Natural killer cell treated with Interleukin-12 subunit alpha and Interleukin-12 subunit beta and Interleukin-15 and Interleukin-18, amount 100 ng/mL, for 72 hours (primary cell): ENCODE measurements at regions not wholly inside any gene's neighbourhood (a gene's known extent, or its start where the extent isn't known, plus 50 kb on each side); places are given as distances from the start of the nearest gene placed in this dataset.
"Not testable (repeated sequence)": the region's sequence is repeated elsewhere in the genome, so short reads cannot be mapped to it uniquely, and the experiment has no call there.

ENCODE experiments used
- ATAC-seq, 2 donors: fragments of 150-1000 bp; cut with Tn5 transposase in 1 of 2; sonication (Bioruptor Pico), chemical (Tn5 transposase) in 1 of 2; 2 replicates each; pipeline ENCODE4 v1.10.0; 2021
- DNase-seq: peaks from one replicate; pipeline ENCODE4 v3.0.0; 2022; ENCODE audit warnings: low spot score
- H3K27ac Mint-ChIP-seq, 2 donors: 1 replicate in 1 of 2; 2 replicates in 1 of 2; pipeline ENCODE4 v1.8.0; 2022; ENCODE audit warnings: mixed read lengths in 2 of 2, mild to moderate bottlenecking in 1 of 2, moderate library complexity in 1 of 2
- H3K27me3 Mint-ChIP-seq, 2 donors: 1 replicate in 1 of 2; 2 replicates in 1 of 2; pipeline ENCODE4 v1.8.0; 2022; ENCODE audit warnings: mixed read lengths in 2 of 2
- H3K36me3 Mint-ChIP-seq: one replicate; pipeline ENCODE4 v1.8.0; 2022; ENCODE audit warnings: mixed read lengths
- H3K4me1 Mint-ChIP-seq, 2 donors: 1 replicate in 1 of 2; 2 replicates in 1 of 2; pipeline ENCODE4 v1.8.0; 2022; ENCODE audit warnings: low read depth in 2 of 2, mixed read lengths in 2 of 2, mild to moderate bottlenecking in 1 of 2
- H3K4me3 Mint-ChIP-seq: one replicate; pipeline ENCODE4 v1.8.0; 2022; ENCODE audit warnings: mixed read lengths
- H3K9me3 Mint-ChIP-seq: 2 replicates; pipeline ENCODE4 v1.8.0; 2022; ENCODE audit warnings: mixed read lengths

DNA sequence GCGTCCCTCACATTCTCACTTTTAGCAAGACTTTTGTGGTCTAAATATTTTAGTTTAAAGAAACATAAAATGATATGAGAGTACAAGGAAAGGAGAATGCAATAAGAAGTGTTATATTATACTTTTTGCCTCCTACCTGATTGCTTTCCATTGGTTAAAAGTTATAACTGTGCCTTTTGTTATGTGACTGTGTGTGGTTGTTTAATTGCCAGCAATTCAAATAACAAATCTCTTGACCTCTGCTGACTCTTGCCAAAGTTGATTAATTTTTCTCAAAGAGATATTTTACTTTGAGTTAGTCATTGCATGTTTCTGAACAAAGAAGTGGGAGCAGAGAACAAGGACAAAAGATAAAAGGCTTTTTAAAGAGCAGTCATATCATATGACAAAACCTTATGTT is 599.5 kb downstream of the SUCLG1 start:
- Mint-ChIP-seq H3K27me3 (no peaks in the 10 kb centered on the region), H3K4me1 (no peaks in the 10 kb centered on the region), H3K4me3 (no peak overlapping the region), H3K36me3 (no peaks in the 10 kb centered on the region), H3K27ac (no peak overlapping the region), H3K9me3 (peaks cover 3% of the 10 kb centered on the region)
- ATAC-seq (no peak), DNase-seq (no peak)

DNA sequence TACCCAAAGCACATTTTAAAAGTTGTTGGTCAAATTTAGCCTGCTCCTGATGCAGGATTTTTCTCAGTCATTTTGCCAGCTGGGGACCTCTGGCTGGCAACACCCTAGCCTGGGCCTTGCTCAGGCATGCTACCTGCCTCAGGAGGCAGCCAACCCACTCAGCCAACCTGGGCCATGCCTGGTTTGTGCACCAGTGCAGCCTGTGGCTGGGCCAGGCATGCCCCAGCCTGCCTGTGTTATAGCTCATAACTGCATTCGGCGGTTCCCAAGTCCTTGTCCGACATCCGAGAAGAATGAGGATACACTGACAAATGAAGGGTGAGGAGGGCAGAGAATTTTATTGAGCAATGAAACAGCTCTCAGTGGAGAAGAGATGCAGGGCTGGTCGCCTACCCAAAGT is 608.0 kb downstream of the SUCLG1 start:
- no peak overlapping the region for H3K27ac Mint-ChIP-seq

DNA sequence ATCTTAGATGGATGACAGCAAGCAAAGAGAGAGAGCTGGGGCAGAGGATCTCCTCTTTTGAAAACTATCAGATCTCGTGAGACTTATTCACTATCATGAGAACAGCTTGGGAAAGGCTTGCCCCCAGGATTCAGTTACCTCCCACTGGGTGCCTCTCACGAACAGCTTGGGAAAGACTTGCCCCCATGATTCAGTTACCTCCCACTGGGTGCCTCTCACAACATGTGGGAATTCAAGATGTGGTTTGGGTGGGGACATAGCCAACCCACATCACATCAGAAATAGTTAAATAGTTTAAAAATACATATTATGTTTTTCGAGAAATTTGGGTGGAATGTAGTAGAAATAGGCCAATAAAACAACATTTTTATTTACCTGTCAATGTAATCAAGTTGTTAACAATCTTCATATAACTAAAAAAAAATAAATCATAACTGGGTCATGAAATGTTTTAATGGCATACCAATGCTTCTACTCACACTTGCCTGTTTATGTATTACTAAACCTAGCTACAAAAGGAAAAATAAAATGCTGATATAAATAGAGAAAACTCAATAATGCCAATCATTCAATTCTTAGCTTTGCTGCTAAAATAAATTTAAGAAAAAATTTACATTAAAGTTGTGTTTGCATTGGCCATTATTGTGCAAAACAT is 608.9 kb downstream of the SUCLG1 start:
- Mint-ChIP-seq H3K4me1 (no peaks in the 10 kb centered on the region), H3K27ac (no peak overlapping the region), H3K27me3 (no peaks in the 10 kb centered on the region), H3K4me3 (no peak overlapping the region), H3K36me3 (no peaks in the 10 kb centered on the region), H3K9me3 (no peaks in the 10 kb centered on the region)
- DNase-seq (no peak), ATAC-seq (no peak)

More for the DNA sequence above, 608.0 kb downstream of the SUCLG1 start:
- DNase-seq (no peak), ATAC-seq (no peak)
- H3K4me3 Mint-ChIP-seq, result no peak overlapping the region
- H3K4me1 Mint-ChIP-seq, result no peaks in the 10 kb centered on the region
- no peaks in the 10 kb centered on the region for H3K36me3 Mint-ChIP-seq
- no peaks in the 10 kb centered on the region for H3K9me3 Mint-ChIP-seq
- H3K27me3 Mint-ChIP-seq, result no peaks in the 10 kb centered on the region

DNA sequence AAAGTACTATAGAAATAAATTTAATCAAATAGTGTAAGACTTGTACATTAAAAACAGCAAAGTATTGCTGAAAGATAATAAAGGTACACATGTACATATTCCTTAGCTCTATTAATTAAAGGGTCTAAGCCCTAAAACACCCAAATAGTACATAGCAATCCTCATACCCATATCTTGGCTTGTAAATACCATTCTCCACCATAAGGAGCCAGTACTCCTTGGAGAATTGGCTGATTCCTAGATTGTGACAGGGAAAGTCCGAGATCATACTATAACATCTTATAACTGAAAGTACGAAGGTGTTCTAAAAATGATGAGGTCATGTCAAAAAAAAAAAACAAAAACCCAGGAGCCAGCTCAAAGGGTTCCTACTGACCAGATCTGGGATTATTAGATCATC is 614.6 kb downstream of the SUCLG1 start:
- ATAC-seq (no peak), DNase-seq (no peak)
- H3K36me3 Mint-ChIP-seq, result no peaks in the 10 kb centered on the region
- H3K4me1 Mint-ChIP-seq, result no peaks in the 10 kb centered on the region
- no peaks in the 10 kb centered on the region for H3K27me3 Mint-ChIP-seq
- no peak overlapping the region for H3K4me3 Mint-ChIP-seq
- no peaks in the 10 kb centered on the region for H3K9me3 Mint-ChIP-seq
- H3K27ac Mint-ChIP-seq, result no peak overlapping the region

DNA sequence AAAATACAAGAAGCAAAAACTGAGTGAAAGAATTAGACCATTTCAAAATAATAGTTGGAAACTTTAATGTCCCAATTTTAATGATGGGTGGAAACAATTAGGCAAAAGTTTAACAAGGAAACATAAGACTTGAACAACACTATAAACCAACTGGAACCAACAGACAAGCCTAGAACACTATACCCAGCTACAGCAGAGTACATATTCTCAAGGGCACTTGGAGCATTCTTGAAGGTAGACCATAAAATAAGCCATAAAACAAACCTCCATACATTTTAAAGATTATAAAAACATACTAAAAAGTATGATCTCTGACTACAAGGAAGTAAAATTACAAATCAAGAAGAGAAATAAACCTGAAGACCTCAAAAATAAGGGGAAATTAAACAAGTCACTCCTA is 616.7 kb downstream of the SUCLG1 start:
- ATAC-seq, result no peak

DNA sequence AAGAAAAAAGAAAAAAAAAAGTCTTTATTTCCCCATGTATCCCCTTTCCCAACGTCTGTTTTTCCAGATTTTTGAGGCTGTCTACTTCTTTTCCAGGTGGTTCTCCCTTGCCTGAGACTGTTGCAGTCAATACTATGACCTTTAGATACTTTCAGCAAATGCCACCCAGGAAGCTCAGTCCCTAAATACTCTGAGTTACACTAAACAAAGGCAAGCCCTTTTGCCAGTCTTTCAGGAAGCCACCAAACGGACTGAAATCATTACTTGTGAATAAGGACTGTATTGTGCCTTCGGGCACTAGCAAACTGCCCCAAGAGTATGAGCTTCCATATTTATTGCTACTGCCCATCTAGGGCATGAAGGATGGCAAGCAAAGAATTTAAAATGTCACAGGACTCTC is 621.3 kb downstream of the SUCLG1 start:
- H3K27ac Mint-ChIP-seq, result no peak overlapping the region
- no peak overlapping the region for H3K4me3 Mint-ChIP-seq
- H3K9me3 Mint-ChIP-seq, result peaks cover 8% of the 10 kb centered on the region
- H3K36me3 Mint-ChIP-seq, result no peaks in the 10 kb centered on the region
- no peak for DNase-seq
- ATAC-seq, result no peak
- no peaks in the 10 kb centered on the region for H3K4me1 Mint-ChIP-seq
- no peaks in the 10 kb centered on the region for H3K27me3 Mint-ChIP-seq

More for the DNA sequence above, 616.7 kb downstream of the SUCLG1 start:
- Mint-ChIP-seq H3K36me3 (no peaks in the 10 kb centered on the region), H3K27ac (no peak overlapping the region), H3K27me3 (no peaks in the 10 kb centered on the region), H3K4me1 (no peaks in the 10 kb centered on the region), H3K4me3 (no peak overlapping the region), H3K9me3 (peaks cover 5% of the 10 kb centered on the region)
- no peak for DNase-seq

DNA sequence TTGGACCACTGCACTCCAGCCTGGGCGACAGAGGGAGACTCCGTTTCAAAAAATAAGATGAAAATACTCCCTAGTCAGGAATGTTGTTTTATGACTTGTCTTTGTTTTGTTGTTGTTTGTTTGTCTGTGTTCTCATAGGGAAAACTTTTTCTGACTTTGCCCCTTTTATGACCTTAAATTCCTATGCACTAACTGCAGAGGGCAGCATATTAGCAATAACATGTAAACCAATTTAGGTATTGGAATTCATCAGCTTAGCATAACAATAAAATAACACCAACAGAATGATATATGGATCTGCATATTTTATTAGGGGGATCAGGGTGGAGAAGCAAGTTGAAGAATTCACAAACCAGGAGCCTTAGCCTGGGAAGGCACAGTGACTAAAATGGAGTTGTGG is 631.5 kb downstream of the SUCLG1 start:
- ATAC-seq (no peak), DNase-seq (no peak)
- Mint-ChIP-seq H3K27ac (no peak overlapping the region), H3K4me3 (no peak overlapping the region), H3K36me3 (no peaks in the 10 kb centered on the region), H3K4me1 (no peaks in the 10 kb centered on the region), H3K27me3 (no peaks in the 10 kb centered on the region), H3K9me3 (peaks cover 2% of the 10 kb centered on the region)

DNA sequence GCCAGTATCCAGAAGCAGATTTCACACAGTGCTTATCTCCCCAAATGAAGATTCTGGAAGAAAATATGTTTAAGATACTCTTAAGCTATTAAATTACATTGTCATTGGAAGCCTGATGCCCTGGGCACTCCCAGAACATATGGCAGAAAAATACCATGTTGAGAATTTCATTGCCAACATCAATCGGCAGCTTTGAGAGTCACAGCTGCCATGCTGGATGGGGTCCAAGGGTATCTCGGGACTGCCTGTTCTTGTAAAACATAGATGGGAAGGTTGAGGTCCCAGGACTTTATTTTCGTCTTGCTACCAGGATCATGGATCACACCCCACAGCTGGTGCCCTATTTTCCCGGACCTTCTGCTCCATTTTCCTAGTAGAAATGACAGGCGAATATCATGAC is 632.5 kb downstream of the SUCLG1 start:
- DNase-seq (no peak), ATAC-seq (no peak)
- Mint-ChIP-seq H3K27ac (no peak overlapping the region), H3K36me3 (peaks cover 6% of the 10 kb centered on the region), H3K4me3 (no peak overlapping the region), H3K9me3 (peaks cover 10% of the 10 kb centered on the region), H3K27me3 (peaks cover 0 to 8% of the 10 kb centered on the region in 2 donors), H3K4me1 (no peaks in the 10 kb centered on the region)

DNA sequence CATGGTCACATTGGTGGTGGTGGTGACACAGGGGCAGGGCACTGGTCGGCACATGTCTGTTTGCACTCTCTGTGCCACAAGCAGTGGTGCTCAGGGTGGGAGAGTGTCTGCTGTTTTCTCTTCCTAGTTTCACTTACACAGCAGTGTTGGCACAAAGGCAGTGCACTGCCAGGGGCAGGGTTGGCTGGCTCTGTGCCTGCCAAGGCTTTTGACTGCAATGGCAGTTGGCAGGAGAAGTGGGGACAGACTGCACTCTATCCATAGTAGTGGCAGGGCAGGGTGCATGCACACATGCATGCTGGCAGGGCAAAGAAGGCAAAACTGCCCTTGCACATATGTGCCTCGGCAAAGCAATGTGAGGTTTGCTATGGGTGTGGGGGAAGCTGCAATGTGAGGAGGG is 635.9 kb downstream of the SUCLG1 start:
- peaks cover 10% of the 10 kb centered on the region for H3K9me3 Mint-ChIP-seq
- H3K27ac Mint-ChIP-seq, result no peak overlapping the region
- ATAC-seq (peak in 1 of 2 donors; percentile 31), DNase-seq (no peak)
- H3K4me1 Mint-ChIP-seq, result no peaks in the 10 kb centered on the region
- no peak overlapping the region for H3K4me3 Mint-ChIP-seq
- H3K27me3 Mint-ChIP-seq, result peaks cover 0 to 8% of the 10 kb centered on the region in 2 donors
- peaks cover 6% of the 10 kb centered on the region for H3K36me3 Mint-ChIP-seq

DNA sequence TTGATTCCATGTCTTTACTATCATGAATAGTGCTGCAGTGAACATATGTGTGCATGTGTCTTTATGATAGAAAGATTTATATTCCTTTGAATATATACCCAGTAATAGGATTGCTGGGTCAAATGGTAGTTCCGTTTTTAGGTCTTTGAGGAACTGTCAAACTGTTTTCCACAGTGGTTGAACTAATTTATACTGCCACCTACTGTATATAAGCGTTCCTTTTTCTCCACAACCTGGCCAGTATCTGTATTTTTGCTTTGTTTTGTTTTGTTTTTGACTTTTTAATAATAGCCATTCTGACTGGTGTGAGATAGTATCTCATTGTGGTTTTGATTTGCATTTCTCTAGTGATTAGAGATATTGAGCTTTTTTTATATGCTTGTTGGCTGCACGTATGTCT is 641.6 kb downstream of the SUCLG1 start:
- Mint-ChIP-seq H3K4me1 (no peaks in the 10 kb centered on the region), H3K4me3 (no peak overlapping the region), H3K27me3 (peaks cover 0 to 7% of the 10 kb centered on the region in 2 donors), H3K27ac (no peak overlapping the region), H3K9me3 (peaks cover 8% of the 10 kb centered on the region), H3K36me3 (peaks cover 6% of the 10 kb centered on the region)
- ATAC-seq (no peak), DNase-seq (no peak)

DNA sequence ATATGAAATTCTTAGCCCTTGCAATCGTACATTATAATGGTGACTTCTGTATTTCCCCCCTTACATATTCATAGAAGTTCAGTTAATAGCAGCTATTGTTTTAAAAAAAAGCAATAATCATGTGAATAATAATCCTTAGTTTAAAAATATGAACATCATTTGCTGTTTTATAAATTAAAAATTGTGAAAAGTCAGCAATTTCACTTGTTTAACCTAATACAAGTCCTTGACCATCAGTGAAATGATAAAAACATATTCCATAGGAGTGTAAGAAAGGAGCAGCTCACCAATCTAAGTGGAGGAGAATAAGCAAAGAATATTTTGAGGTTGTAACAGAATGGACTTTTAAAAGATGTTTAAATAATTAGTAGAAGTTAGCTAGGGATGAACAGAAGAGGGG is 650.2 kb downstream of the SUCLG1 start:
- H3K36me3 Mint-ChIP-seq, result no peaks in the 10 kb centered on the region
- DNase-seq (no peak), ATAC-seq (no peak)

DNA sequence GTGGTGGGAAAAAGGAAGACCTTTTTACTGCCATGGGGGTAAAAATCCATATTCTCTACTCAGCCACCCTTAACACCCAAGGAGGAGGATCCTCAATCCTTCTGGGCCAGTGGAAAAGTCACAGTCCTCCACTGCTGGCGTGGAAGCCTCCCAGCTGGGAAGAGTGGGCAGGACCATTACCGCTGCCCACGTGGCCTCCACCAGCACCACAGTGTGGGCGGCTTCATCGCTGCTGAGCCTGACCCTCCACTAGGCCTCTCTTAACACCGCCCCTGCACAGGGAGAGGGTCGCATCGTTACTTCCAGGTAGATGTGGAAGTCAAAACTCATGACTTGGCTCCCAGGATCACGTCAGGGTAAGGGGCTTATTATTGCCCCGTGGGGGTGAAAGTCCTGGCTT is 656.5 kb downstream of the SUCLG1 start:
- Mint-ChIP-seq H3K4me1 (no peaks in the 10 kb centered on the region), H3K27ac (no peak overlapping the region), H3K27me3 (no peaks in the 10 kb centered on the region), H3K4me3 (no peak overlapping the region), H3K9me3 (peaks cover 4% of the 10 kb centered on the region), H3K36me3 (no peaks in the 10 kb centered on the region)
- no peak for DNase-seq
- no peak for ATAC-seq

More for the DNA sequence above, 650.2 kb downstream of the SUCLG1 start:
- H3K27ac Mint-ChIP-seq, result no peak overlapping the region
- no peaks in the 10 kb centered on the region for H3K4me1 Mint-ChIP-seq
- peaks cover 7% of the 10 kb centered on the region for H3K9me3 Mint-ChIP-seq
- no peaks in the 10 kb centered on the region for H3K27me3 Mint-ChIP-seq
- no peak overlapping the region for H3K4me3 Mint-ChIP-seq

DNA sequence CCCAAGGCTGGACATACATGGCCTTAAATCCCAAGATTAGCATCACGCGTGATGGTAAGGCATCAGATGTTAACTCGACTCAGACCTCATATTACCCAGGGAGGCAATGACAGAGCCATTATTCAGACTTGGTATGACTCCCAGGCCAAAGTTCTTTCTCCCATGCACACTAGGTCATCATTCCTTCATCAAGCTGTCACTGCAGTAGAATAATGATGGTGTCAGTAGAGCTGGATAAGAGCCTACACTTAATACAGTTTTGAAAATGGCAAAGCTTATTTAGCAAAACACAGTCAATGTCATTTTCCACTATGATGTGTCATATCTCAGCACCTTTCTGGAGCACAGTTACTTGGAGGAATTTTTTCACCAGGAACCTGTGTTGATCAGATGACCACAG is 663.3 kb downstream of the SUCLG1 start:
- Mint-ChIP-seq H3K27me3 (no peaks in the 10 kb centered on the region), H3K4me3 (no peak overlapping the region), H3K36me3 (no peaks in the 10 kb centered on the region), H3K27ac (no peak overlapping the region), H3K4me1 (no peaks in the 10 kb centered on the region), H3K9me3 (no peaks in the 10 kb centered on the region)
- ATAC-seq (no peak), DNase-seq (no peak)

DNA sequence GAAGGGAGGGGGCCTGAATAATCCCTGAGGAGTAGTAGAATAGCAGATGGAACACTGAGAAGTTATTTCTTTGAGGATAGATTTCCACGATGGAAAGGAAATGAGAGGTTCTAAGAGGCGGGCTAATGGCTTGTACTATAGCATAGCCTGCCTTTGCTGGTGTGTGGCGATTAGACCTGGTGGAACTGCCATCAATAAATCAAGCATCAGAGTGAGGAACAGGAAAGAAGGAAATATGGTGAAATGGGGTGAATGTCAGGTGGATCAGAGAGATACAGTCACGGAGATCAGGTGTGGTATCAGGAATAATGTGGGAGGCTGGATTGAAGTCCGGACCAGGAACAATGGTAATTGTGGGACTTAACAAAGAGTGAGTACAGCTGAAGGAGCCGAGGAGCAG is 668.6 kb downstream of the SUCLG1 start:
- not testable (repeated sequence) for ATAC-seq, H3K27ac Mint-ChIP-seq, H3K4me3 Mint-ChIP-seq, DNase-seq, H3K9me3 Mint-ChIP-seq, H3K27me3 Mint-ChIP-seq, H3K4me1 Mint-ChIP-seq, H3K36me3 Mint-ChIP-seq

DNA sequence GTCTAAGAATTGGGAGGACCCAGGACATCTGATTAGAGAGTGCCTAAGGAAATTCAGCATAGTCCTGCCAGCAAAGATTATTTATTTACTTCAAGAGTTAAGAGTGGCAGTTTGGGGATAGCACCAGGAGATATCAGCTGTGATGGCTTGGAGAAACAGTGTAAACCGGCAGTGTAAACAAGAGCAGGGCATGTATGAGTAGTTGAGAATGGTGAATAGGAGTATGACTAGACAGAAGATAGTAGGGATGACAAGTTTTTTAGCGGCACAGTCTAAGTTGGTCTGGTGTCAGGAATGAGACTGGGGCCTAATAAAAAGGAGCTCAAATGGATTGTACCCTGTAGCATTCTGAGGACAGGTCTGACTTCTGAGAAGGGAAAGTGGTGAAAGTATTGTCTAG is 669.4 kb downstream of the SUCLG1 start:
- not testable (repeated sequence) for H3K36me3 Mint-ChIP-seq, H3K4me1 Mint-ChIP-seq, H3K9me3 Mint-ChIP-seq, H3K4me3 Mint-ChIP-seq, H3K27ac Mint-ChIP-seq, ATAC-seq, DNase-seq, H3K27me3 Mint-ChIP-seq
